Occipital lobe (tissue), 1 donor: ENCODE measurements at regions not wholly inside any gene's neighbourhood (a gene's known extent, or its start where the extent isn't known, plus 50 kb on each side); places are given as distances from the start of the nearest gene placed in this dataset.
"Not testable (repeated sequence)": the region's sequence is repeated elsewhere in the genome, so short reads cannot be mapped to it uniquely, and the experiment has no call there.

Experiments used
- DNase-seq: peaks from one replicate; lab custom pipeline; 2025; lab: John Stamatoyannopoulos, UW

DNA sequence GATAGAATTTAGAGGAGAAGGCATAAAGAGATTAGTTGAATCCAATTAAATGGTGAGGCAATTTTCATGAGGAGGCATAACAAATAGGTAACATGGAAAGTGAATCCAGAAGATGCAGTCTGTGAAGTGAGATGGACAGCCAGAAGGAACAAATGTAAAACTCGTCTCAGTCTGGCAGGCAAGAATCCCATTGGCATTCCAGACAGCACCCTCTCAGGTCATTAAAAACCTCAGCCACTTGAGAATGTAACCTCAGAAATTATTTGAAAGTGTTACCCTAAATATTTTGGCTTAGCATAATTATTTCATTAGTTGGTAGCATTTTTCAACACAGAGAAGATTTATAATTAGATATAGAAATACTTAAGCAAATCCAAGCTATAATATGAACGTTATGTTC, 342.3 kb downstream of the LRRC3B start:
- DNase-seq, result no peak

DNA sequence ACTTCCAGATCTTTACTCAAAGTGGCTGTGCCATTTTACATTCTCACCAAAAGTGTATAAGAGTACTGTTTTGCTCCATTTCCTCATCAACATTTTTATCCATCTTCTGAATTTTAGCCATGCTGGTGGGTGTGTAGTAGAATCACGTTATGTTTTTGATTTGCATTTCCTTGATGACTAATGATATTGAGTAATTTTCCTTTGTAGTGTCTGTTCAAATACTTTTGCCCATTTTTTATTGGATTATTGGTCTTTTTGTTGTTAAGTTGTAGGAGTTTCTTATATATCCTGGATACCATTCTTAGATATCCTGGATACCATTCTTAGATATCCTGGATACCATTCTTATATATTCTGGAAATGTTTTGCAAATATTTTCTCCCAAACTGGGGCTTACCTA, 344.9 kb downstream of the LRRC3B start:
- DNase-seq, result no peak

DNA sequence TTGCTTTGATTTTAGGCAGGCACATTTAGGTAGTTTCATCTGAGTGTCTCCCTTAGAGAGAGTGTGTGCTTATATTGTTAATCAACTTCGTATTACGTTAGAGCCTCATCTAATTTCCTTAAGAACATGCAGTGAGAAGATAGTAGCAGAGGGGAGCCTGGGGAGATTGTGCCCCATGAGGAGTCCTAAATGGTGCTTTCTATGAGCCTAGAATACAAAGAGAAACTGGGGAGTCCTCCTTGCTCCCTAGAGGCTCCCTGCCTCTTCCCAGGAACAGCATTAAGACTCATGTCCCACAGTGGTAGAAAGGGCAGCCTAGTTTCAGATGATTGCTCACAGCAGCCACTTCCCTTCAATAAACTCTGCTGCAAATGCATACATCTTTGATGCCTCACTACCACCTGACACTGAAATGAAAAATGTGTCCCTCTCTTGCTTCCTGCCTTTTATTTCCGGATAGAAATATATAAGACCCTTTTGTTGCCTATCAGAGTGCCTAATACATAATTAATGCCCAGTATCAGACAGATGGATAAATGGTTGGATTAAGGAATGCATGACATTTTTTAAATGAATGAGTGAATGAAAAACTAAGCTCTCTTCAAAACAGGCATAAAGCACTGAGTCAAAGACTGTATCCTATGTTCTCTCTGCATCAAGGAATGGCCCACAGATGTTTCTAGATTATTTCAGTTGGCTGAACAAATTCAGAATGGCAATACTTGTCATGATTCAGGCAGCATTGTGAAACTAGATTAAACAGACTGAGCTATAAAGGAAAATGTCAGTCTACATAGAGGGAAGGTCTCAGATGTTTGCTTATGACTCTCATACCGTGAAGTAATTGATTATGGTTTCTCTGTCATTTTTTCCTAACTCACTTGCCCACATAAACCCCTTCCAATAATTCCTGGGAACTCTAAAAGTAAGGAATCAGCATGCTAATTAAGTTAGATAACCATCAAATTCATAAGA, 362.1 kb downstream of the LRRC3B start:
- no peak for DNase-seq

DNA sequence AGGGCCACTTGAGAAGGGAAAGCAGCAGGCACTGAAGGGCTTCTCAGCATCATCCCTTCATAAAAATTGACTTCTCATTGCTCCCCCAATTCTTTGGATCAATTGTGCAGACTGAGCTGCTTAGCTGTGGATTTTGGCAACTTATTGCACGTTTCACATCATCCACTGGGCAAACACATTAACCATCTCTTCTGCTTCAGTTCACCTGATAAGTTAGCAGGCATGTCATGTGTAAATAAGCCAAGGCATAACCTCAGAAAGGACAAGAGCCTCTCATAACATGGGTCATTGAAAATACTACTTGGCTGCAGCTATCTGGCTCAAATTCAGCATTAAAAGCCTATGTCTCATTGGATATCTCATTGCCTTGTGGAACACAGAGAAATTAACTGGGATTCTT, 366.5 kb downstream of the LRRC3B start:
- no peak for DNase-seq

DNA sequence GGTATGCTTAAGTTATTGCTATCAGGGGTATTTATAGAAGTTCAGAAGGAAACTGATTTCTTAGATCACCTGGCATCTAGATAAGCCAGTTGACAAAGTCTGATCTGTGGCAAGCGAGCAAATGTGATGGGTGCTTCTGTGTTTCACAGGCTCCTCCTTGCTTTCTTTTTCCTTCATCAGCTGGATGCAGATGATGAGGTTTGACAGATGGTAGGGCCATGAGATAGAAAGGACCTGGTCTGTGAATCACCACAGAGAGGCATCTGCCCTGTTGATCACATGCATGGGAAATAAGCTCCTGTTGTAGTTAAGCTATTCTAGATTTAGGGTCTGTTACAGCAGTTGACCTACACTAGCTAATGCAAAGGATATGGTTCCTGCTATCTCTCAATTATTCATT, 372.0 kb downstream of the NEK10 start:
- no peak for DNase-seq

DNA sequence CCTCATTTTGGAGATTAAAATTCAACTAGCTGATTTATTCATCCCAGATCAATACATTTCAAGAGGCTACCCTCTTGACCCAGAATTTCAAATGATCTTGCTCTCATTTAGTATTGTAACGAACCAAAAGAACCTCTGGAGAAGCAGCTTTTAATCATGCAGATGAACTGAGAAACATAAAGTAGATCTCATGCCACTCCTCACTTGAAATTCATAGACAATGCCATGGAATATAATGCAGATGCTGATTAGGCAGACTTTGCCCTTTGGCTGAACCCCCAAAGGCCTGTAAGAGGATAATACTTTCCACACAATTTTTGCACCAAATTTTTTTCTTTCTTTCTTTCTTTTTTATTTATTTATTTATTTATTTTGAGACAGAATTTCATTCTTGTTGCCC, 358.3 kb downstream of the NEK10 start:
- no peak for DNase-seq

DNA sequence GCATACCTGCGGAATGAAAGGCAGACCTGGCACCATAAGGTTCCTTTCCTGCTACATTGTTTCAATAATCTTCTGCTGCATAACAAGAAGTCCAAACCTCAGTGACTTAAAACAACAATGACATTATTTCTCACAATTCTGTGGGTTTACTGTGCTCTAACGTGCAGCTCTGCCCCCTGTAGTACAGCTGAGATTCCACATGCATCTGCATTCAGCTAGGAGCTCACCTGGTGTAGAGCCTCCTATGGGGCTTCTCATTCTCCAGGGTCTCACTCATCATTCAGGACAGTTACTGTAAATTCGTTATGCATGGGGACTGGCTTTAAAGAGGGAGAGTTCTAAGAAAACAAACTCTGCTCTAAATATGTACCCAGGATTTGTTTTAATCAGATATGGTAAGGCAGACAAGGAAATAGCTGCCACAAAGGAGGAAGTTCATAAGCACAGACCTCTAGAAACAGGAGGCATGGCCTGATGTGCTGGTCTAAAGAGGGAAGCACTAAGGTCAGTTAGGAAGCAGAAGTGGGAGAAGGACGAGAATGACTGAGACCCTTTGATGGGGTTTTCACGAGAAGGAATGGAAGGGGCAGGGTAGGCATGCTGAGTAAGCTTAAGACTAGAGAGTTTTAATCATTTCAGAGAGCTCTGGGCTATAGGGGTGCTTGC, 347.0 kb downstream of the NEK10 start:
- no peak for DNase-seq

DNA sequence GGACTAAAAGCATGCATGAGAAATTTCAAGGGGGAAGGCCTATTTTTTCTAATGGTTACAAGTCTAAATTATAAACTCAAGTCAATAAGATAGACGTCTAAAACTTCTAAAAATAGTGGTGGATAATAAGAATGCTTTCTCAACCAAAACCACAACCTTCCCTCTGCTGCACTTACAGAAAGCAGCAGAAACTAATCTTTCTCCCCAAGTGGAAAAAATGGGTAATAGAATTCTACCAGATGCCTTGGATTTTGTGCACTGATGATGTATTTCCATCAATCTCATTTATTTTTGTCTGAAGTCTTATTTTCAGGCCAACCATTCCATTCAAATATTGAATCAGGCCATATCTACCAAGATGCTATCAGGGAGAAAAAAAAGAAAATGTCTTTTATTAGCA, 344.7 kb downstream of the NEK10 start:
- DNase-seq, result no peak

DNA sequence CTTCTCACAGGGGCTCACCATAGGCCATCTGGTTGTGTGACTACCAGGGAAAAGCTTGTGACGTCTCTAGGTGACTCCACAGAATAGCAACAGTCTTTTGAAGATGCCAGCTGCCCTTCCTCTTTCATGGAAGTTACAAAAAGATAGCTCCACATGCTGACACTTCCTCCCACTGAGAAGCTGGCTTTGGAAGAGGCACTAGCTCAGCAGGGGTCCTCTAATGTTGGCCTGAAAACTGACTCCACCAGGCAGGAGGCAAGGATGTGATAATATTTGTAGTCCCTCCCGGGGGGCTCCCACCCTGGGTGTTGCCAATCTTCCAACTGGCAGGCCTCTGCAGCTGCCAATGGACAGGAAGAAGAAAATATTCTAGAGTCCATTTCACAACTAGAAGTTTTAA, 343.5 kb downstream of the NEK10 start:
- DNase-seq, result no peak

DNA sequence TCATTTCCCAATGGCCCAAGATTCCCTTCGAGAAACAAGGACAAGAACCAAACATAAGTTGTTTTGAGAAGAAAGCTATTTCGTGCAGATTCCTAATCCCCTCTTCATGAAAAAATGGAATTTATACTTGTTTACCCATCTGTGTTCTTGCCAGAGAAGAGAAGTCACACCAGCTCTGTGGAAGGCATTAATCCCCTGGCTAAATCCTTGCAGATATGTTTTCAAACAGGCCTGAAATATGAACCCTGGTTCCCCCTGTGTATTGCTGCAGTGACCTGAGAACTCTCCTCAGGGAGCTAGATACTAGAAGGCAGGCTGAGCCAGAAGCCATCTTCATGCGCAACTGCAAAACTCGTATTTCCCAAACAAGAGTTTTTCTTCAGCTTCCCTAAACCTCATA, 337.7 kb downstream of the NEK10 start:
- DNase-seq, result no peak

DNA sequence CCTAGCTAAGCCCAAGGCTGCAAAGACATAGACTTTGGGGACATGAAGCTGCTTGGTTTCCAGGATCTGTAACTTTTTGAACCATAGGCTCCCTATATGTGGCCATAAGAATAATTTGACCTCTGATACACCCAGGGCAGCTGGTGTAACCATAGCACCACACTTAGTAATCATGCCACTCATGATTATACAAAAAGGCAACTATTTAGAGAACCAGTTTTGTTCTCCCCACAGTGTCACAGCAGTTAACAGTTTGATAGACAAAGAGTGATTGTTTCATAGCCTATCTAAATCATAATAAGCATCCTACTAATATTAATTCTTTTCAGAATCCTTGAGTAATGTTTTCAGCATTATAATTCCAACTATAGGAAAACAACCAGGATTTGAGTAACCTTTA, 334.9 kb downstream of the NEK10 start:
- DNase-seq, result no peak

DNA sequence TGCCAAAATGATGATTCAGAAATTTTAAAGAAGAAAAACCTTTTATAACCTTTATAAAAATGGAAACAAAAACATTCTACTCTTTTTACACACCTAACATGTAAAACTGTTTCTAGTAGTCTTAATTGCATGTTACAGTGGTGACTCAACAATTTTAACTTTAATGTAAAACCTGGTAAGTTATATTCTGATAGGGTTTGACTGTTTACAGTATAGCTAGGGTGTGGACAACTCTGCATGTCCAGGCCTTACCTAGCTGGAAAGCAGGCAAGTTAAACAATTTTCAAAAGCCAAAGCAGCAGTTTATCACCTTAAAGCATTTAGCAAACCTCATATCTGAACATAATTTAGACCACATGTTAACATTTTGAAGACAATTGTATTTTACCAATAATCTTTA, 328.5 kb downstream of the NEK10 start:
- DNase-seq, result no peak

DNA sequence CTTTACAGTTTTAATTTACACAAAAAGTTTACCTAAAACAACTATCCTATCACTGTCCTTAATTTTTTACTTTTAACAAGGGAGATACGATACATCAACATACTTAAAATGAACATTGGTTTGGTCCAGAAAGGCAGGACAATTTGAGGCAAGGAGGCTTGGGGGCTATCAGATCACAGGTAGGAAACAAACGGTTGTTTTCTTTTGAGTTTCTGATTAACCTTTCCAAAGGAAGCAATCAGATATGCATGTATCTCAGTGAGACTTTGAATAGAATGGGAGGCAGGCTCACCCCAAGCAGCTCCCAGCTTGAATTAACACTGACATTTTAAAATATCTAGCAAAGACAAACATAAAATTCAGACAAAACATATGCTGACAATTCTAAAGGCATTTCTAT, 326.6 kb downstream of the NEK10 start:
- not testable (repeated sequence) for DNase-seq

DNA sequence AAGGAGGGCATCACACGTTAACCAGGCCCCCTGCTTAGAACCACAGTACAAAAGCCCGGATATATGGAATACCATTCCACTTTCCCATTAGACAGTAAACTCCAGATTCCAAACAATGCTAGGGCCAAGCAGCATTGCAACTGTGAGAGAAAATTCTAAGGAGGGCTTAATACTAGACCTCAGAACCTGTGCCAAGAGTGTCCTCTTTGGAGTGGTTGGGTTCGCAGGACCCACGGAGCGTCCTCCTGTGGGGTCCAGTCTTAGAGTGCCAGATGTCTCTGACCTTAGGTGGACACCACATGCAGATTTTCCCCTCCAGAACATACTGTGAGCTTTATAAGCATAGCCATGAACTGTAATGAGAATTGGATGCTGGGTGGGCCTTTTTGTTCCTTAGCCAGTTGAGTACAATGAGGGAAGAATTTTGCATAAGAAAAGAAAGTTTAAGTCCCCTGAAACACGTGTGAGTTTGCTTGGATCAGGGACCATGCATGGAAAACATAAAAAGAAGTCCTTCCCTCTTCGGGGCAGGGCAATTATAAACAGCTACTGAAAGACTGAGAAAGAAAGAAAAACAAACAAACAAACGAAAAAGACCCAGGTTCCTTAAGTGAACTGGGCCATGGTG, 325.7 kb downstream of the NEK10 start:
- DNase-seq, result no peak

DNA sequence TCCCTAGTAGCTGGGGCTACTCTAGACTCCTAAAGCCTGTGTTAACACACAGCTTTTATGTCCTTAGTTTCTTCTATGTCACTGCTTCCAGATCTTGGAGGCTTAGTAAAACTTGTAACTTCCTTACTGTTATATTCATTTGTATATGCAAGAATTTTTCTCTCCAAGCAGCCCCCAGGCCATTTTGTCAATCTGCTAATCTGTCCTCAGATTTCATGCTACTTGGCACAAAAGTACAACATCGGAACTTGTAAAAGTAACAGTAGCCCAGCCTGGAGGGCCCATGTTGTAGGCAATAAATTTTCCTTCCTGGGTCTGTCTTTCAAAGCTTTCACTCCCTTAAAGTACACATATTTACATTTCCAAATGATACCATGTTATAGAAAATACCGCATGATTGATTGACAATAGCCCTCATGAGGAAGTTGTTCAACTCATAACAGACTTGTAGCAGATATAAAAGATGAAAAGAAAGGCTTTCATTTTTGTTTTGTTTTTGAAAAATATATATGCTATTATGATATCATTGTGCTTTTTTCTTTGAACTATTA, 324.2 kb downstream of the NEK10 start:
- DNase-seq, result no peak

DNA sequence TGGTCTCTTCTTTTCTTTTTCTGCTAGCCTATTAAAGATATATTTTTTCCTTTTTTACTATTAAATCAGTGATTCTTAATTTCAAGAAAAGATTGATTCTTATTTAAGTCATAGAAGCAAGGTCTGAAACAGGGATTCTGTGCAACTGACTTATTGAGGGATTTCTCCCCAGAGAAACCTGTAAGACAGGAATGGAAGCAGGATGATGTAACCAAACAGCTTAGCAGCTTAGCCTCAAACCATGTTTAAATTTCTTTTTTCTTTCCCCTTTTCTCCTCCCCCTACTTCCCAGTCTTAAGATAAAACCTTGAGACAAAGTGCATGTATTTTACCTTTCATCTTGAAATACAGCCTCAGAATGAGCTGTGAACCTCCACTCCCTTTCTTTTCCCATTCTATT, 322.8 kb downstream of the NEK10 start:
- DNase-seq, result no peak

DNA sequence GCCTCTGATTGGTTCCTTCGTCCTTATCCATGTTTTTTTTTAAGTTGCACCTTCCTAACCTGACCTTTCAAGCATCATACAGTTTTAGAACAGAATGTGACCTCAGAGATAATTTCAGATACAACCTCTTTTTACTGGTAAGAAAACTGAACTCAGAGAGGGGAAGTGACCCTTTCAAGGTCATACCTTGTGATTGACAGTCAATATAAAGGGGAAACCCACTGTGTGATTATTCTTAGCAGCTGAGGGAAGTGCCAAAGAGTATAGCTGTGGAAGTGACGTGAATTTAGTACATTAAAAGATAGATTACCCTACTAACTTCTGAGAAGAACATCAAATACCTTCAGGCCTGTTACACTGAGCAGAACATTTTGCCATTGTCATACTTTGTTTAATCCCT, 319.4 kb downstream of the NEK10 start:
- DNase-seq, result no peak

DNA sequence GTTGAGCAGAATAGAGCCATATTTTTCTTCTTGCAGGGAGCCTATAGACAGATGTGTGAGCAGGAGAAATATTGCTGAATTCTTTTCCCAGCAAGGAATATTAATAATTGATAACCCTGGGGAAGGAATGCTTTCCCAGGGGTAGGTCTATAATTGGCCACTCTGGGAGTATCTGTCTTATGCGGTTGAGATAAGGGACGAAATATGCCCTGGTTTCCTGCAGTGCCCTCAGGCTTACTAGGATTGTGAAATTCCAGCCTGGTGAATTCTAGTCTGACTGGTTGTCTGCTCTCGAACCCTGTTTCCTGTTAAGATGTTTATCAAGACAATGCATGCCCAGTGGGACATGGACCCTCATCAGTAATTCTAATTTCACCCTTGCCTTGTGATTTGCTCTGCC, 317.7 kb downstream of the NEK10 start:
- not testable (repeated sequence) for DNase-seq

DNA sequence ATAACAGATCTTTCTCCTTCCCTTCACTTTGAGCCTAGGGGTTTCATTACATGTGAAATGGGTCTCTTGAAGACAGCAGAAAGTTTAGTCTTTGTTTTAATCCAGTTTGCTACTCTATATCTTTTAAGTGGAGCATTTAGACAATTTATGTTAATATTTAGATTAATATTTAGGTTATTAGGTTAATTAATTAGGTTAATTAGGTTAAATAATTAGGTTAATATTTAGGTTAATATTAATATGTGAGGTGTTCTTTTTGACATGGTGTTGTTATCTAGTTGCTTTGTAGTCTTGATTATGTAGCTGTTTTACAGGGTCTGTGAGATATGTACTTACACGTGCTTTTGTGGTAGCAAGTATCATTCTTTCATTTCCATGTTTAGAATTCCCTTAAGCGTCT, 312.9 kb downstream of the NEK10 start:
- no peak for DNase-seq

DNA sequence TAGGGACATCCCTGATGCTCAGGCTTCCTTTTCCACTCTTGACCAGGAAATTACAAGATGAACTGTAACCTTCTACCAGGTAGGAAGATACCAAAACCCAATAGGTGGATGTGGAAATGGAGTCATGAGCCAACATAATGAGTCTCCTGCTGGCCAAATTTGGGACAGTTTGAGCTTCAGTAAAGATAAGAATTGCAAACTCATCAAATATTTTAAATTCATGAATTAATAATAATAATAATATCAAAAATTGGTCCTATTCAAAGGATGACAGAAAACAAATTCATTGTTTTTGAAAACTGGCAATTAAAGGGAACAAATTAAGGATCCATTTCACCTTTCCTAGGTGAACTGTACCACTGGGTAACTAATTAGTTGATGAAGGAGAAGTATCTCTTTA, 309.7 kb downstream of the NEK10 start:
- DNase-seq, result no peak
